ENCODE measurements at regions not wholly inside any gene's neighbourhood (a gene's known extent, or its start where the extent isn't known, plus 50 kb on each side); places are given as distances from the start of the nearest gene placed in this dataset.

- Histone ChIP-seq H3K4me2 (ENCODE audit: low read length) (no peak overlapping the region), H4K20me1 (ENCODE audit: control insufficient read depth, insufficient read depth, low read depth, low read length) (no peaks in the 10 kb centered on the region), H3F3A (ENCODE audit: control insufficient read depth, insufficient read depth) (no peaks in the 10 kb centered on the region), H3K9me3 (ENCODE audit: control insufficient read depth, insufficient read depth, low read length) (no peaks in the 10 kb centered on the region), H3K27ac (ENCODE audit: low read depth, low read length) (no peak overlapping the region), H3K4me1 (ENCODE audit: control insufficient read depth, low read length) (no peaks in the 10 kb centered on the region), H3K79me2 (ENCODE audit: control insufficient read depth, low read length) (no peaks in the 10 kb centered on the region), H3K36me3 (ENCODE audit: control insufficient read depth, low read length) (no peaks in the 10 kb centered on the region), H3K27me3 (ENCODE audit: control insufficient read depth, low read length) (no peaks in the 10 kb centered on the region), H3K4me3 (ENCODE audit: low read length) (no peak overlapping the region), H3K9me2 (replicated peaks; ENCODE audit: control insufficient read depth, low read length) (no peaks in the 10 kb centered on the region)
- no peak for TF ChIP-seq CTCF (IDR thresholded peaks at IDR 0.05; ENCODE audit: low read depth, low read length, poor library complexity, severe bottlenecking)
- no peak for TF ChIP-seq EZH2phosphoT487 (IDR thresholded peaks at IDR 0.05; ENCODE audit: borderline replicate concordance, low read length)
Measured at GRCh38 chr13:61672756-61673155, 257.1 kb upstream of the PCDH20 start.

GRCh38 chr13:61670384-61671161 lies 254.9 kb upstream of the PCDH20 start:
- H3F3A ChIP-seq (ENCODE audit: control insufficient read depth, insufficient read depth) = no peaks in the 10 kb centered on the region
- TF ChIP-seq CTCF (IDR thresholded peaks at IDR 0.05; ENCODE audit: low read depth, low read length, poor library complexity, severe bottlenecking) = no peak
- TF ChIP-seq EZH2phosphoT487 (IDR thresholded peaks at IDR 0.05; ENCODE audit: borderline replicate concordance, low read length) = no peak
- no peaks in the 10 kb centered on the region for H3K36me3 ChIP-seq (ENCODE audit: control insufficient read depth, low read length)
- H3K27me3 ChIP-seq (ENCODE audit: control insufficient read depth, low read length) = no peaks in the 10 kb centered on the region
- H3K9me2 ChIP-seq (replicated peaks; ENCODE audit: control insufficient read depth, low read length) = no peaks in the 10 kb centered on the region
- no peaks in the 10 kb centered on the region for H3K9me3 ChIP-seq (ENCODE audit: control insufficient read depth, insufficient read depth, low read length)
- H3K79me2 ChIP-seq (ENCODE audit: control insufficient read depth, low read length) = no peaks in the 10 kb centered on the region
- no peak overlapping the region for H3K4me3 ChIP-seq (ENCODE audit: low read length)
- H3K4me1 ChIP-seq (ENCODE audit: control insufficient read depth, low read length) = no peaks in the 10 kb centered on the region
- no peak overlapping the region for H3K27ac ChIP-seq (ENCODE audit: low read depth, low read length)
- H4K20me1 ChIP-seq (ENCODE audit: control insufficient read depth, insufficient read depth, low read depth, low read length) = no peaks in the 10 kb centered on the region
- no peak overlapping the region for H3K4me2 ChIP-seq (ENCODE audit: low read length)

- Histone ChIP-seq H3K4me1 (ENCODE audit: control insufficient read depth, low read length) (no peaks in the 10 kb centered on the region), H4K20me1 (ENCODE audit: control insufficient read depth, insufficient read depth, low read depth, low read length) (no peaks in the 10 kb centered on the region), H3K9me2 (replicated peaks; ENCODE audit: control insufficient read depth, low read length) (no peaks in the 10 kb centered on the region), H3K4me3 (ENCODE audit: low read length) (no peak overlapping the region), H3K79me2 (ENCODE audit: control insufficient read depth, low read length) (no peaks in the 10 kb centered on the region), H3K27me3 (ENCODE audit: control insufficient read depth, low read length) (no peaks in the 10 kb centered on the region), H3K4me2 (ENCODE audit: low read length) (no peak overlapping the region), H3F3A (ENCODE audit: control insufficient read depth, insufficient read depth) (no peaks in the 10 kb centered on the region), H3K36me3 (ENCODE audit: control insufficient read depth, low read length) (no peaks in the 10 kb centered on the region), H3K9me3 (ENCODE audit: control insufficient read depth, insufficient read depth, low read length) (no peaks in the 10 kb centered on the region), H3K27ac (ENCODE audit: low read depth, low read length) (no peak overlapping the region)
- TF ChIP-seq CTCF (IDR thresholded peaks at IDR 0.05; ENCODE audit: low read depth, low read length, poor library complexity, severe bottlenecking) (no peak), EZH2phosphoT487 (IDR thresholded peaks at IDR 0.05; ENCODE audit: borderline replicate concordance, low read length) (no peak)
Measured at GRCh38 chr13:61664801-61665705, 249.4 kb upstream of the PCDH20 start.
